ENCODE measurements at regions not wholly inside any gene's neighbourhood (a gene's known extent, or its start where the extent isn't known, plus 50 kb on each side); places are given as distances from the start of the nearest gene placed in this dataset.

GRCh38 chr16:5479926-5480325 lies 382.3 kb upstream of the EEF2KMT start:
- no peak for DNase-seq (ENCODE audit: low read depth)

- DNase-seq (ENCODE audit: low read depth): no peak
These were observed 380.4 kb upstream of the EEF2KMT start for GRCh38 chr16:5478036-5478435.

- no peak for DNase-seq (ENCODE audit: low read depth)
These were observed 379.7 kb upstream of the EEF2KMT start for GRCh38 chr16:5477251-5477650.

GRCh38 chr16:5472552-5472951 lies 375.0 kb upstream of the EEF2KMT start:
- DNase-seq (ENCODE audit: low read depth): no peak

GRCh38 chr16:5468488-5468887 lies 370.9 kb upstream of the EEF2KMT start:
- DNase-seq (ENCODE audit: low read depth): no peak

- no peak for DNase-seq (ENCODE audit: low read depth)
These were observed 370.0 kb upstream of the EEF2KMT start for GRCh38 chr16:5467552-5467951.

- no peak for DNase-seq (ENCODE audit: low read depth)
These were observed 369.0 kb upstream of the EEF2KMT start for GRCh38 chr16:5466551-5466950.

GRCh38 chr16:5465714-5466113 lies 368.1 kb upstream of the EEF2KMT start:
- DNase-seq (ENCODE audit: low read depth): no peak

GRCh38 chr16:5463820-5464219 lies 366.2 kb upstream of the EEF2KMT start:
- DNase-seq (ENCODE audit: low read depth): no peak

- no peak for DNase-seq (ENCODE audit: low read depth)
These were observed 364.0 kb upstream of the EEF2KMT start for GRCh38 chr16:5461574-5461973.

- DNase-seq (ENCODE audit: low read depth): no peak
These were observed 363.5 kb upstream of the EEF2KMT start for GRCh38 chr16:5461141-5461540.

- no peak for DNase-seq (ENCODE audit: low read depth)
These were observed 363.1 kb upstream of the EEF2KMT start for GRCh38 chr16:5460701-5461100.

- DNase-seq (ENCODE audit: low read depth): no peak
These were observed 362.3 kb upstream of the EEF2KMT start for GRCh38 chr16:5459863-5460262.

GRCh38 chr16:5455110-5455509 lies 357.5 kb upstream of the EEF2KMT start:
- no peak for DNase-seq (ENCODE audit: low read depth)

GRCh38 chr16:5454349-5454748 lies 356.8 kb upstream of the EEF2KMT start:
- no peak for DNase-seq (ENCODE audit: low read depth)

GRCh38 chr16:5451641-5452040 lies 354.0 kb upstream of the EEF2KMT start:
- no peak for DNase-seq (ENCODE audit: low read depth)

- DNase-seq (ENCODE audit: low read depth): no peak
These were observed 353.0 kb upstream of the EEF2KMT start for GRCh38 chr16:5450409-5451104.

- no peak for DNase-seq (ENCODE audit: low read depth)
These were observed 352.3 kb upstream of the EEF2KMT start for GRCh38 chr16:5449901-5450300.

- DNase-seq (ENCODE audit: low read depth): no peak
These were observed 351.2 kb upstream of the EEF2KMT start for GRCh38 chr16:5448798-5449197.

- no peak for DNase-seq (ENCODE audit: low read depth)
These were observed 350.1 kb upstream of the EEF2KMT start for GRCh38 chr16:5447734-5448133.

GRCh38 chr16:5446623-5447240 lies 349.1 kb upstream of the EEF2KMT start:
- DNase-seq (ENCODE audit: low read depth): no peak

- no peak for DNase-seq (ENCODE audit: low read depth)
These were observed 346.6 kb upstream of the EEF2KMT start for GRCh38 chr16:5444189-5444588.

GRCh38 chr16:5442986-5443385 lies 345.4 kb upstream of the EEF2KMT start:
- DNase-seq (ENCODE audit: low read depth): no peak

GRCh38 chr16:5442054-5442453 lies 344.5 kb upstream of the EEF2KMT start:
- DNase-seq (ENCODE audit: low read depth): no peak
